B cell (primary cell): ENCODE measurements at regions not wholly inside any gene's neighbourhood (a gene's known extent, or its start where the extent isn't known, plus 50 kb on each side); places are given as distances from the start of the nearest gene placed in this dataset.

Experiments
- ATAC-seq: fragments of 200-7000 bp; cut with Tn5 transposase; one replicate; pipeline ENCODE4 v1.10.0; 2021; ENCODE audit warnings: low read depth, mild to moderate bottlenecking, moderate number of reproducible peaks, moderate library complexity
- CTCF ChIA-PET: fragments of 350-600 bp; sonication (Branson Sonifier 250); formaldehyde crosslinking; loops from one replicate; lab custom pipeline; 2021; ENCODE audit warnings: antibody characterized with exemption, inconsistent platforms; lab: Charles Lee
- POLR2A ChIA-PET: fragments of 350-600 bp; sonication (Branson Sonifier 250); formaldehyde crosslinking; loops from one replicate; lab custom pipeline; 2021; ENCODE audit warnings: antibody characterized with exemption; lab: Charles Lee
- DNase-seq: peaks from one replicate; pipeline ENCODE4 v3.0.0; 2013
- H2AFZ ChIP-seq: 2 replicates; pipeline ENCODE4 v1.6.1; 2012; ENCODE audit warnings: mild to moderate bottlenecking, low read depth, low read length; ENCODE audit not compliant: insufficient read depth, poor library complexity, severe bottlenecking
- H3K27ac ChIP-seq, 2 donors: 1 replicate in 1 of 2; 2 replicates in 1 of 2; pipeline ENCODE4 v1.5.1; 2012 to 2013; ENCODE audit warnings: low read length in 2 of 2, mild to moderate bottlenecking in 2 of 2, moderate library complexity in 1 of 2
- H3K27me3 ChIP-seq, 4 experiments: fragments of 200-600 bp in 1 of 4; sonication (generic) in 1 of 4; replicated peaks in 1 of 4; 1 replicate in 2 of 4; 2 replicates in 2 of 4; pipeline versions ENCODE4 v1.6.1 to v1.7.0; 2013 to 2016; ENCODE audit warnings: low read length in 3 of 4, mild to moderate bottlenecking in 2 of 4, mixed read lengths in 1 of 4, moderate library complexity in 1 of 4; ENCODE audit not compliant: insufficient read depth in 4 of 4, control insufficient read depth in 3 of 4; ENCODE audit errors: control extremely low read depth in 1 of 4
- H3K36me3 ChIP-seq, 2 experiments: replicated peaks in 1 of 2; 1 replicate in 1 of 2; 2 replicates in 1 of 2; pipeline versions ENCODE4 v1.6.1 to v1.7.1; 2013; ENCODE audit warnings: low read length in 1 of 2; ENCODE audit not compliant: insufficient read depth in 2 of 2, control insufficient read depth in 1 of 2; ENCODE audit errors: control extremely low read depth in 1 of 2, extremely low read depth in 1 of 2
- H3K4me1 ChIP-seq, 2 donors: fragments of 200-600 bp in 1 of 2; sonication (generic) in 1 of 2; 1 replicate in 1 of 2; 2 replicates in 1 of 2; pipeline versions ENCODE4 v1.5.1 to v1.6.1; 2013 to 2017; ENCODE audit warnings: low read length in 2 of 2; ENCODE audit not compliant: control insufficient read depth in 2 of 2, insufficient read depth in 2 of 2
- H3K4me2 ChIP-seq: replicated peaks from 2 replicates; pipeline ENCODE3; 2012; ENCODE audit warnings: mild to moderate bottlenecking, low read depth, low read length; ENCODE audit not compliant: poor library complexity, severe bottlenecking
- H3K4me3 ChIP-seq, 5 experiments: fragments of 200-600 bp in 1 of 5; sonication (generic) in 1 of 5; 1 replicate in 3 of 5; 2 replicates in 2 of 5; pipeline versions ENCODE4 v1.5.1 to v1.7.0; 2011 to 2016; ENCODE audit warnings: low read length in 4 of 5, mild to moderate bottlenecking in 4 of 5, low read depth in 2 of 5, control low read depth in 1 of 5, moderate library complexity in 1 of 5; ENCODE audit not compliant: insufficient read depth in 1 of 5; ENCODE audit errors: control extremely low read depth in 1 of 5, extremely low read depth in 1 of 5
- H3K79me2 ChIP-seq: fragments of 200-600 bp; sonication (generic); one replicate; pipeline ENCODE4 v1.6.0; 2016; ENCODE audit warnings: low read length; ENCODE audit not compliant: control insufficient read depth, insufficient read depth
- H3K9ac ChIP-seq: fragments of 200-600 bp; sonication (generic); 2 replicates; pipeline ENCODE4 v1.6.1; 2017; ENCODE audit warnings: mild to moderate bottlenecking, low read length, moderate library complexity
- H3K9me3 ChIP-seq, 3 donors: one replicate each; pipeline versions ENCODE4 v1.6.1 to v1.7.1; 2013; ENCODE audit warnings: low read length in 2 of 3; ENCODE audit not compliant: control insufficient read depth in 2 of 3, insufficient read depth in 1 of 3; ENCODE audit errors: control extremely low read depth in 1 of 3
- H4K20me1 ChIP-seq: 2 replicates; pipeline ENCODE4 v1.6.0; 2012; ENCODE audit warnings: mild to moderate bottlenecking, low read length; ENCODE audit not compliant: insufficient read depth, control insufficient read depth, poor library complexity, severe bottlenecking
- H3K27ac Mint-ChIP-seq: one replicate; pipeline ENCODE4 v1.8.0; 2021; ENCODE audit warnings: mixed read lengths
- H3K27me3 Mint-ChIP-seq: one replicate; pipeline ENCODE4 v1.8.0; 2021; ENCODE audit warnings: mixed read lengths
- H3K4me1 Mint-ChIP-seq: one replicate; pipeline ENCODE4 v1.8.0; 2021; ENCODE audit warnings: mixed read lengths
- H3K4me3 Mint-ChIP-seq: one replicate; pipeline ENCODE4 v1.8.0; 2021; ENCODE audit warnings: mixed read lengths
- H3K9me3 Mint-ChIP-seq: one replicate; pipeline ENCODE4 v1.8.0; 2022; ENCODE audit warnings: mixed read lengths; ENCODE audit not compliant: insufficient read depth
- CTCF ChIP-seq: fragments of 200-600 bp; IDR thresholded peaks from one replicate; pipeline ENCODE4 v1.8.0; 2022; ENCODE audit warnings: antibody characterized with exemption, mild to moderate bottlenecking
- EZH2 ChIP-seq: IDR thresholded peaks from 2 replicates; pipeline ENCODE4 v1.6.1; 2012; ENCODE audit warnings: borderline replicate concordance, low read depth, mild to moderate bottlenecking, moderate library complexity, low read length; ENCODE audit not compliant: insufficient read depth, poor library complexity, severe bottlenecking
- WGBS: methylation state at CpG from one replicate; pipeline ENCODE4 v1.1.5; 2013; ENCODE audit warnings: missing lambda C conversion rate; ENCODE audit not compliant: insufficient coverage; 5-methylcytosine and 5-hydroxymethylcytosine counted together
- intact Hi-C: fragments of 100-400 bp; cut with micrococcal nuclease; formaldehyde crosslinking; loops from one replicate; pipeline ENCODE4 v1.10.0; 2022

- intact Hi-C loops = no loop called here
- H4K20me1 ChIP-seq = no peaks in the 10 kb centered on the region
- no peaks in the 10 kb centered on the region for H3K36me3 ChIP-seq
- peaks cover 0 to 46% (median 10%) of the 10 kb centered on the region in 4 experiments for H3K27me3 ChIP-seq
- no peak for DNase-seq
- peaks cover 18% of the 10 kb centered on the region in 2 donors for H3K4me1 ChIP-seq
- TF ChIP-seq EZH2 = no peak
- TF ChIP-seq CTCF = no peak
- H3K9me3 ChIP-seq = peaks cover 0 to 2% (median 0%) of the 10 kb centered on the region in 3 donors
- no peak overlapping the region for H3K9ac ChIP-seq
- POLR2A ChIA-PET = no interaction called here
- peaks cover 11% of the 10 kb centered on the region for H3K4me1 Mint-ChIP-seq
- no peaks in the 10 kb centered on the region for H3K9me3 Mint-ChIP-seq
- CTCF ChIA-PET = no interaction called here
- no peak overlapping the region for H3K4me3 ChIP-seq
- H3K27ac ChIP-seq = no peak overlapping the region
- WGBS = 89% methylated on average over 7 of the region's 7 CpGs
- peak overlapping the region; percentile 35 for H3K4me2 ChIP-seq
- ATAC-seq = no peak
- no peak overlapping the region for H3K27ac Mint-ChIP-seq
- H3K4me3 Mint-ChIP-seq = no peak overlapping the region
- H3K79me2 ChIP-seq = no peaks in the 10 kb centered on the region
- no peak overlapping the region for H2AFZ ChIP-seq
- peaks cover 42% of the 10 kb centered on the region for H3K27me3 Mint-ChIP-seq
Observed at GRCh38 chr17:77899498-77899897, 59.0 kb upstream of the TNRC6C start.

GRCh38 chr17:77901481-77901880 lies 57.0 kb upstream of the TNRC6C start:
- no peak for DNase-seq

More at GRCh38 chr17:77901481-77901880, 57.0 kb upstream of the TNRC6C start:
- no peak overlapping the region for H3K27ac Mint-ChIP-seq
- Histone ChIP-seq H3K36me3 (no peaks in the 10 kb centered on the region), H3K4me1 (peaks cover 15% of the 10 kb centered on the region in 2 donors), H3K9ac (no peak overlapping the region), H3K4me2 (no peak overlapping the region), H3K79me2 (no peaks in the 10 kb centered on the region), H3K27me3 (peaks cover 0 to 55% (median 10%) of the 10 kb centered on the region in 4 experiments), H4K20me1 (no peaks in the 10 kb centered on the region), H3K4me3 (no peak overlapping the region), H2AFZ (no peak overlapping the region), H3K9me3 (peaks cover 0 to 2% (median 0%) of the 10 kb centered on the region in 3 donors), H3K27ac (no peak overlapping the region)
- TF ChIP-seq CTCF = no peak
- TF ChIP-seq EZH2 = no peak
- CTCF ChIA-PET = no interaction called here
- no peak for ATAC-seq
- POLR2A ChIA-PET = interaction anchor here (1.2 kb wide), 1 partner anchor 56 kb away, joined by 3 read pairs; no protein-coding TSS in a partner anchor
- WGBS = no CpG with 5 or more reads among the region's 2 CpGs
- H3K27me3 Mint-ChIP-seq = peaks cover 51% of the 10 kb centered on the region
- peaks cover 11% of the 10 kb centered on the region for H3K4me1 Mint-ChIP-seq
- no peak overlapping the region for H3K4me3 Mint-ChIP-seq
- intact Hi-C loops = no loop called here
- no peaks in the 10 kb centered on the region for H3K9me3 Mint-ChIP-seq
